Hepatocyte (in vitro differentiated cells): ENCODE measurements at regions not wholly inside any gene's neighbourhood (a gene's known extent, or its start where the extent isn't known, plus 50 kb on each side); places are given as distances from the start of the nearest gene placed in this dataset.
"Not testable (repeated sequence)": the region's sequence is repeated elsewhere in the genome, so short reads cannot be mapped to it uniquely, and the experiment has no call there.

Experiments used
- DNase-seq: peaks from one replicate; pipeline ENCODE4 v3.0.0-alpha.2; 2016; ENCODE audit warnings: low spot score
- H2AFZ ChIP-seq: fragments of 200-600 bp; sonication (generic); 2 replicates; pipeline ENCODE4 v1.6.0; 2016; ENCODE audit warnings: antibody characterized with exemption, mild to moderate bottlenecking
- H3K27ac ChIP-seq: fragments of 200-600 bp; sonication (generic); 2 replicates; pipeline ENCODE4 v1.5.1; 2016; ENCODE audit warnings: mild to moderate bottlenecking
- H3K27me3 ChIP-seq: fragments of 200-600 bp; sonication (generic); 2 replicates; pipeline ENCODE4 v1.6.1; 2016
- H3K36me3 ChIP-seq: fragments of 200-600 bp; sonication (generic); replicated peaks from 2 replicates; pipeline ENCODE4 v1.5.1; 2016; ENCODE audit warnings: low read depth; ENCODE audit not compliant: insufficient read depth
- H3K4me1 ChIP-seq: fragments of 200-600 bp; sonication (generic); 2 replicates; pipeline ENCODE4 v1.5.1; 2016; ENCODE audit warnings: mild to moderate bottlenecking, moderate library complexity; ENCODE audit not compliant: insufficient read depth
- H3K4me2 ChIP-seq: fragments of 200-600 bp; sonication (generic); 2 replicates; pipeline ENCODE4 v1.6.0; 2016
- H3K4me3 ChIP-seq: fragments of 200-600 bp; sonication (generic); 2 replicates; pipeline ENCODE4 v1.5.1; 2016; ENCODE audit warnings: mild to moderate bottlenecking
- H3K79me2 ChIP-seq: fragments of 200-600 bp; sonication (generic); 2 replicates; pipeline ENCODE4 v1.6.0; 2017; ENCODE audit warnings: mild to moderate bottlenecking
- H3K9me2 ChIP-seq: fragments of 200-600 bp; sonication (generic); replicated peaks from 2 replicates; pipeline ENCODE4 v1.6.0; 2017; ENCODE audit warnings: mild to moderate bottlenecking; ENCODE audit not compliant: insufficient read depth
- H3K9me3 ChIP-seq: fragments of 200-600 bp; sonication (generic); 2 replicates; pipeline ENCODE4 v1.5.1; 2016; ENCODE audit warnings: low read depth, mild to moderate bottlenecking
- H4K20me1 ChIP-seq: fragments of 200-600 bp; sonication (generic); 2 replicates; pipeline ENCODE4 v1.6.0; 2016; ENCODE audit warnings: mild to moderate bottlenecking; ENCODE audit not compliant: insufficient read depth, poor library complexity, severe bottlenecking
- EZH2 ChIP-seq: fragments of 200-600 bp; sonication (generic); IDR thresholded peaks from 2 replicates; pipeline ENCODE4 v1.6.1; 2016; ENCODE audit warnings: antibody characterized with exemption, mild to moderate bottlenecking, borderline replicate concordance
- EZH2phosphoT487 ChIP-seq: fragments of 200-600 bp; sonication (generic); IDR thresholded peaks from one replicate; pipeline ENCODE4 v1.6.1; 2018; ENCODE audit warnings: antibody characterized with exemption, mild to moderate bottlenecking, low read depth, moderate library complexity; ENCODE audit not compliant: unreplicated experiment, severe bottlenecking
- WGBS: methylation state at CpG from one replicate; pipeline ENCODE4 v1.1.6; 2016; ENCODE audit warnings: low lambda C conversion rate; ENCODE audit errors: missing lambda C conversion rate; 5-methylcytosine and 5-hydroxymethylcytosine counted together
- TF ChIP-seq, protein P1 (sequence below): fragments of 200-600 bp; sonication (generic); IDR thresholded peaks from 2 replicates; pipeline ENCODE4 v1.5.1; 2016; ENCODE audit warnings: antibody characterized with exemption, mild to moderate bottlenecking; ENCODE audit not compliant: poor library complexity

DNA sequence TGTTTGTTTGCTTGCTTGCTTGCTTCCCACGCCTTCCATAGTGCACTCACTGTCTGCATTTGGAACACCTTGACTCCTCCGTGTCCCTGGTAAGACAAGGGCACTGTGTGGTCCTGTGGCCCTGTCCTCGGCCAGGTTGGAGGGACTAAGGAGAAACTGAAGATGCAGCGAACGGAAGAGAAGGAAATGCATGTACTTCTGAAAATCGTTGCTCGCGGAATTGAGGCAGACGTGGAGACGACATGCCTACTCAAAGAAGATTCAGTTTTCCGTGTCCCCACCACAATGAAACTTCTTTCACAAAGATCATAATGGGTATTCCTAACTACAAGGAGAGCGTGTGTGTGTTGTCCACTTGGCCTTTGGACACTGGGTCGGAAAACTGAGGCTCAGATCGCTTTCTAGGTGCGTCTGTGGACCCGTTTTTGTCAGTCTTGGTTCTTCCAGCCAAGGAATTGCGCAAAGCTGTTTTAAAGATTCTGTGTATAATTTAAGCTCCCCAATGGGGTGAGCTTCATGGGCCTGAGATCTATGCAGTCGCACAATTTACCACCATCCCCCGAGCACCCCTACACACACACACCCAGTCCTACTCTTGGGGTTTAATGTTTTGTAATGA is 120.4 kb upstream of the ZNF184 start:
- no peaks in the 10 kb centered on the region for H3K9me3 ChIP-seq
- no peaks in the 10 kb centered on the region for H4K20me1 ChIP-seq
- H3K79me2 ChIP-seq = no peaks in the 10 kb centered on the region
- no peak overlapping the region for H3K27ac ChIP-seq
- no peak for DNase-seq
- H3K4me1 ChIP-seq = no peaks in the 10 kb centered on the region
- WGBS = 12% methylated on average over 19 of the region's 19 CpGs
- H2AFZ ChIP-seq = peak overlapping the region; percentile 9
- TF ChIP-seq EZH2phosphoT487 (no peak), EZH2 (no peak)
- TF ChIP-seq, protein P1, sequence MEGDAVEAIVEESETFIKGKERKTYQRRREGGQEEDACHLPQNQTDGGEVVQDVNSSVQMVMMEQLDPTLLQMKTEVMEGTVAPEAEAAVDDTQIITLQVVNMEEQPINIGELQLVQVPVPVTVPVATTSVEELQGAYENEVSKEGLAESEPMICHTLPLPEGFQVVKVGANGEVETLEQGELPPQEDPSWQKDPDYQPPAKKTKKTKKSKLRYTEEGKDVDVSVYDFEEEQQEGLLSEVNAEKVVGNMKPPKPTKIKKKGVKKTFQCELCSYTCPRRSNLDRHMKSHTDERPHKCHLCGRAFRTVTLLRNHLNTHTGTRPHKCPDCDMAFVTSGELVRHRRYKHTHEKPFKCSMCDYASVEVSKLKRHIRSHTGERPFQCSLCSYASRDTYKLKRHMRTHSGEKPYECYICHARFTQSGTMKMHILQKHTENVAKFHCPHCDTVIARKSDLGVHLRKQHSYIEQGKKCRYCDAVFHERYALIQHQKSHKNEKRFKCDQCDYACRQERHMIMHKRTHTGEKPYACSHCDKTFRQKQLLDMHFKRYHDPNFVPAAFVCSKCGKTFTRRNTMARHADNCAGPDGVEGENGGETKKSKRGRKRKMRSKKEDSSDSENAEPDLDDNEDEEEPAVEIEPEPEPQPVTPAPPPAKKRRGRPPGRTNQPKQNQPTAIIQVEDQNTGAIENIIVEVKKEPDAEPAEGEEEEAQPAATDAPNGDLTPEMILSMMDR = no peak
- H3K36me3 ChIP-seq = no peaks in the 10 kb centered on the region
- peak overlapping the region; percentile 25 for H3K4me3 ChIP-seq
- H3K27me3 ChIP-seq = peaks cover 33% of the 10 kb centered on the region
- peak overlapping the region; percentile 79 for H3K4me2 ChIP-seq
- H3K9me2 ChIP-seq = no peaks in the 10 kb centered on the region

DNA sequence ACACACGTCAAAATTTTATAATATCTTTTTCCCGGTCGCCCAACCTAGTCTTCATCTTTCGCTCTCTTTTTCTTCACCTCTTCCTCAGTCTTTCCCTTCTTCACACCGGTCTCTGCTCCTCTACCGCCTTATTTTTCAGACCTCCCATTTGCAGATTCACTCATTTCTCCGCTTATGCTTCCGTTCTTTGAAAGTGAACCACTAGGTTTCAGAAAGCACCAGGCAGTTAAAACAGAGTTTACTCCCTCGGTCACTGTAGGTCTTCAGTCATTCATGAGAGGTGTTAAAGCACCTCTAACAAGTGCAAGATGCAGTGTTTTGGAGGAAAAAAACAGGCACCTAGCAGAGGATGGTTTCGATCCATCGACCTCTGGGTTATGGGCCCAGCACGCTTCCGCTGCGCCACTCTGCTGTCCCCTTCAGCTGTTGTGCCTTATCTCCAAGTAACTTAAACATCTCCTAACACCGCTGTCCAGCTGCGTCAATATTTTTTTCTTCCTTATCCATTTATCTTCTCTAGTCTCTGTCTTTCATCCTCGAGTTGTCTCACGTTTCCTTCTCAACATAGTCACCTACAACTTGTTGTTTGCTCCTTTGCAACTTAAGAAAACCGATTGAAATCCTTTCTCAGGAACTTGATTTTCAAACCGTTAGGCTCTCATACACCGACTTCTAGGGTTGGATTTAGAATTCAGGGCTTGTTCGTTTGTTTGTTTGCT is 119.7 kb upstream of the ZNF184 start:
- peak; percentile 68 for DNase-seq
- H3K27me3 ChIP-seq = peaks cover 26% of the 10 kb centered on the region
- 2% methylated on average over 22 of the region's 22 CpGs for whole genome bisulfite sequencing

DNA sequence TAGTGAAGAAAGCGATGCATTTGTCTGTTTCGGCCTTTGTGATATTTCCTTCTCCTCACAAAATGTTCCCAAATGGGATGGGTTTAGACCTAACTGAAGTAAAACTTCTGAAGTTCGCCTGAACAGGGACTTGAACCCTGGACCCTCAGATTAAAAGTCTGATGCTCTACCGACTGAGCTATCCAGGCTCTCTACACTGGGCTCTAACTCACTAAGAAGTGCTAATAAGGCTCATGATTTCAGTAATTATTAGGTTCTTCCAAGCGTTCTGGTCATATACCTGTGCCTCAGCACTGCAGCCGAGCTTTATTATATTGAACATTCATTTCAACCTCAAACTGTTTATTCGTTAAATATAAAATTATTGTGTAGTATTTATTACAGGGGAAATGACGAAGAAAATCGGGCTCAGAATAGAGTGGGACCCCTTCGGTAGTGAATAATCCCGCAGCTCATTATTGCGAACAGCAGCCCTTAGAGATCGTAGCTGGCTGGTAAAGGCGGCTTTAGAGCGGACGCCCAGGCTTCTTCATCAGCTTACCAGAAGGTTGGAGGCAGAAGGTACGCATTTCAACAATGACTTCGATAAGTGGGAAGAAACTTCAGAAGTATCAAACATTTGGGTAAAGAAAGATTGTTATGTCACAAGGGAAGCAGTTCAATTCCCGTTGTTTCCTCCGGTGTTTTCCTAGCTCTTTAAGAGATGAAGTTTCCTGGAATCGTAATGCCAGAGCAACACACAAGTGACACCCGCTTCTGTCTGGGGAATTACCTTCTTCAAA is 119.0 kb upstream of the ZNF184 start:
- no peaks in the 10 kb centered on the region for H3K36me3 ChIP-seq
- DNase-seq = peak; percentile 55
- H3K4me1 ChIP-seq = no peaks in the 10 kb centered on the region
- peak overlapping the region; percentile 64 for H2AFZ ChIP-seq
- peak overlapping the region; percentile 50 for H3K4me3 ChIP-seq
- no peaks in the 10 kb centered on the region for H3K79me2 ChIP-seq
- no peaks in the 10 kb centered on the region for H4K20me1 ChIP-seq
- H3K4me2 ChIP-seq = peak overlapping the region; percentile 79
- H3K9me2 ChIP-seq = no peaks in the 10 kb centered on the region
- peaks cover 21% of the 10 kb centered on the region for H3K27me3 ChIP-seq
- WGBS = 7% methylated on average over 22 of the region's 22 CpGs
- no peaks in the 10 kb centered on the region for H3K9me3 ChIP-seq
- TF ChIP-seq EZH2phosphoT487 = no peak
- no peak for TF ChIP-seq EZH2
- H3K27ac ChIP-seq = no peak overlapping the region

More for the DNA sequence above, 119.7 kb upstream of the ZNF184 start:
- Histone ChIP-seq H3K4me1 (no peaks in the 10 kb centered on the region), H3K36me3 (no peaks in the 10 kb centered on the region), H3K4me3 (peak overlapping the region; percentile 50), H4K20me1 (no peaks in the 10 kb centered on the region), H3K27ac (no peak overlapping the region), H3K4me2 (peak overlapping the region; percentile 79), H3K9me2 (no peaks in the 10 kb centered on the region), H3K9me3 (no peaks in the 10 kb centered on the region), H3K79me2 (no peaks in the 10 kb centered on the region), H2AFZ (peak overlapping the region; percentile 64)
- TF ChIP-seq, protein P1 = no peak
- TF ChIP-seq EZH2 (no peak), EZH2phosphoT487 (no peak)

DNA sequence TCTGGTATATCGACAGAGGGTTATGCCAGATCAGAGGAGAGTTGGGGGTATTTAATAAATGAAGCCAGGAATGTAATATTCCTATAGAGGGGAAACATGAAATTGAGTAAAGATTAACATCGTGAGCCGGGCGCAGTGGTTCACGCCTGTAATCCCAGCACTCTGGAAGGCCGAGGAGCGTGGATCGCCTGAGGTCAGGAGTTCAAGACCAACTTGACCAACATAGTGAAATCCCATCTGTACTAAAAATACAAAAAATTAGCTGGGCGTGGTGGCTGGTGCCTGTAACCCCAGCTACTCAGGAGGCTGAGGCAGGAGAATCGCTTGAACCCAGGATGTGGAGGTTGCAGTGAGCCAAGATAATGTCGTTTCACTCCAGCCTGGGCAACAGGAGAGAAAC is 112.4 kb upstream of the ZNF184 start:
- H3K27me3 ChIP-seq, H3K4me2 ChIP-seq, H4K20me1 ChIP-seq, DNase-seq, H2AFZ ChIP-seq, H3K79me2 ChIP-seq, H3K36me3 ChIP-seq, H3K27ac ChIP-seq, H3K9me2 ChIP-seq, H3K9me3 ChIP-seq, H3K4me3 ChIP-seq, H3K4me1 ChIP-seq: not testable (repeated sequence)
- WGBS = 94% methylated on average over 11 of the region's 11 CpGs
